Hepatocyte (in vitro differentiated cells): ENCODE measurements at regions not wholly inside any gene's neighbourhood (a gene's known extent, or its start where the extent isn't known, plus 50 kb on each side); places are given as distances from the start of the nearest gene placed in this dataset.

Experiments
- DNase-seq: peaks from one replicate; pipeline ENCODE4 v3.0.0-alpha.2; 2016; ENCODE audit warnings: low spot score
- H2AFZ ChIP-seq: fragments of 200-600 bp; sonication (generic); 2 replicates; pipeline ENCODE4 v1.6.0; 2016; ENCODE audit warnings: antibody characterized with exemption, mild to moderate bottlenecking
- H3K27ac ChIP-seq: fragments of 200-600 bp; sonication (generic); 2 replicates; pipeline ENCODE4 v1.5.1; 2016; ENCODE audit warnings: mild to moderate bottlenecking
- H3K27me3 ChIP-seq: fragments of 200-600 bp; sonication (generic); 2 replicates; pipeline ENCODE4 v1.6.1; 2016
- H3K36me3 ChIP-seq: fragments of 200-600 bp; sonication (generic); replicated peaks from 2 replicates; pipeline ENCODE4 v1.5.1; 2016; ENCODE audit warnings: low read depth; ENCODE audit not compliant: insufficient read depth
- H3K4me1 ChIP-seq: fragments of 200-600 bp; sonication (generic); 2 replicates; pipeline ENCODE4 v1.5.1; 2016; ENCODE audit warnings: mild to moderate bottlenecking, moderate library complexity; ENCODE audit not compliant: insufficient read depth
- H3K4me2 ChIP-seq: fragments of 200-600 bp; sonication (generic); 2 replicates; pipeline ENCODE4 v1.6.0; 2016
- H3K4me3 ChIP-seq: fragments of 200-600 bp; sonication (generic); 2 replicates; pipeline ENCODE4 v1.5.1; 2016; ENCODE audit warnings: mild to moderate bottlenecking
- H3K79me2 ChIP-seq: fragments of 200-600 bp; sonication (generic); 2 replicates; pipeline ENCODE4 v1.6.0; 2017; ENCODE audit warnings: mild to moderate bottlenecking
- H3K9me2 ChIP-seq: fragments of 200-600 bp; sonication (generic); replicated peaks from 2 replicates; pipeline ENCODE4 v1.6.0; 2017; ENCODE audit warnings: mild to moderate bottlenecking; ENCODE audit not compliant: insufficient read depth
- H3K9me3 ChIP-seq: fragments of 200-600 bp; sonication (generic); 2 replicates; pipeline ENCODE4 v1.5.1; 2016; ENCODE audit warnings: low read depth, mild to moderate bottlenecking
- H4K20me1 ChIP-seq: fragments of 200-600 bp; sonication (generic); 2 replicates; pipeline ENCODE4 v1.6.0; 2016; ENCODE audit warnings: mild to moderate bottlenecking; ENCODE audit not compliant: insufficient read depth, poor library complexity, severe bottlenecking
- CTCF ChIP-seq: fragments of 200-600 bp; sonication (generic); IDR thresholded peaks from 2 replicates; pipeline ENCODE4 v1.5.1; 2016; ENCODE audit warnings: antibody characterized with exemption, mild to moderate bottlenecking; ENCODE audit not compliant: poor library complexity
- EZH2 ChIP-seq: fragments of 200-600 bp; sonication (generic); IDR thresholded peaks from 2 replicates; pipeline ENCODE4 v1.6.1; 2016; ENCODE audit warnings: antibody characterized with exemption, mild to moderate bottlenecking, borderline replicate concordance
- EZH2phosphoT487 ChIP-seq: fragments of 200-600 bp; sonication (generic); IDR thresholded peaks from one replicate; pipeline ENCODE4 v1.6.1; 2018; ENCODE audit warnings: antibody characterized with exemption, mild to moderate bottlenecking, low read depth, moderate library complexity; ENCODE audit not compliant: unreplicated experiment, severe bottlenecking
- WGBS: methylation state at CpG from one replicate; pipeline ENCODE4 v1.1.6; 2016; ENCODE audit warnings: low lambda C conversion rate; ENCODE audit errors: missing lambda C conversion rate; 5-methylcytosine and 5-hydroxymethylcytosine counted together

GRCh38 chr5:133741396-133741795 lies 129.1 kb upstream of the FSTL4 start:
- DNase-seq, result no peak
- no peak overlapping the region for H3K4me3 ChIP-seq
- no peaks in the 10 kb centered on the region for H3K9me2 ChIP-seq
- no peaks in the 10 kb centered on the region for H3K9me3 ChIP-seq
- no peak overlapping the region for H3K4me2 ChIP-seq
- H3K4me1 ChIP-seq, result no peaks in the 10 kb centered on the region
- TF ChIP-seq EZH2 (no peak), CTCF (no peak), EZH2phosphoT487 (no peak)
- H3K27me3 ChIP-seq, result no peaks in the 10 kb centered on the region
- H4K20me1 ChIP-seq, result no peaks in the 10 kb centered on the region
- no peak overlapping the region for H2AFZ ChIP-seq
- WGBS, result 92% methylated on average over 4 of the region's 4 CpGs
- no peaks in the 10 kb centered on the region for H3K79me2 ChIP-seq
- H3K27ac ChIP-seq, result no peak overlapping the region
- no peaks in the 10 kb centered on the region for H3K36me3 ChIP-seq

GRCh38 chr5:133739181-133739780 lies 126.9 kb upstream of the FSTL4 start:
- Histone ChIP-seq H3K4me2 (no peak overlapping the region), H3K4me3 (no peak overlapping the region), H3K27ac (no peak overlapping the region), H3K36me3 (no peaks in the 10 kb centered on the region), H3K9me2 (no peaks in the 10 kb centered on the region), H4K20me1 (no peaks in the 10 kb centered on the region), H3K79me2 (no peaks in the 10 kb centered on the region), H2AFZ (no peak overlapping the region), H3K27me3 (no peaks in the 10 kb centered on the region), H3K4me1 (no peaks in the 10 kb centered on the region), H3K9me3 (no peaks in the 10 kb centered on the region)
- 88% methylated on average over 10 of the region's 10 CpGs for WGBS
- no peak for DNase-seq
- TF ChIP-seq EZH2 (no peak), CTCF (no peak), EZH2phosphoT487 (no peak)

GRCh38 chr5:133738271-133738670 lies 125.9 kb upstream of the FSTL4 start:
- TF ChIP-seq CTCF, result no peak
- no peak for TF ChIP-seq EZH2
- no peak for TF ChIP-seq EZH2phosphoT487
- 71% methylated on average over 4 of the region's 4 CpGs for WGBS
- no peaks in the 10 kb centered on the region for H3K9me2 ChIP-seq
- no peak overlapping the region for H2AFZ ChIP-seq
- H3K4me1 ChIP-seq, result no peaks in the 10 kb centered on the region
- no peaks in the 10 kb centered on the region for H3K79me2 ChIP-seq
- H3K27me3 ChIP-seq, result no peaks in the 10 kb centered on the region
- H4K20me1 ChIP-seq, result no peaks in the 10 kb centered on the region
- no peak overlapping the region for H3K4me3 ChIP-seq
- no peaks in the 10 kb centered on the region for H3K9me3 ChIP-seq
- H3K27ac ChIP-seq, result no peak overlapping the region
- no peaks in the 10 kb centered on the region for H3K36me3 ChIP-seq
- no peak overlapping the region for H3K4me2 ChIP-seq
- no peak for DNase-seq

GRCh38 chr5:133736512-133736911 lies 124.2 kb upstream of the FSTL4 start:
- WGBS, result 86% methylated on average over 5 of the region's 5 CpGs
- no peak overlapping the region for H3K4me3 ChIP-seq
- H4K20me1 ChIP-seq, result no peaks in the 10 kb centered on the region
- H3K79me2 ChIP-seq, result no peaks in the 10 kb centered on the region
- TF ChIP-seq EZH2 (no peak), CTCF (no peak), EZH2phosphoT487 (no peak)
- no peaks in the 10 kb centered on the region for H3K4me1 ChIP-seq
- H3K36me3 ChIP-seq, result no peaks in the 10 kb centered on the region
- no peak overlapping the region for H3K27ac ChIP-seq
- no peak overlapping the region for H2AFZ ChIP-seq
- no peak for DNase-seq
- H3K9me3 ChIP-seq, result no peaks in the 10 kb centered on the region
- no peaks in the 10 kb centered on the region for H3K9me2 ChIP-seq
- H3K4me2 ChIP-seq, result no peak overlapping the region
- no peaks in the 10 kb centered on the region for H3K27me3 ChIP-seq
